NB4 (cell line): ENCODE measurements at regions not wholly inside any gene's neighbourhood (a gene's known extent, or its start where the extent isn't known, plus 50 kb on each side); places are given as distances from the start of the nearest gene placed in this dataset.

Source experiments
- CTCF ChIP-seq: IDR thresholded peaks from one replicate; pipeline ENCODE4 v1.5.1; 2012; ENCODE audit warnings: low read depth, low read length
- MYC ChIP-seq: IDR thresholded peaks from 2 replicates; pipeline ENCODE4 v1.6.1; 2011; ENCODE audit warnings: low read depth, low read length

GRCh38 chr9:79470954-79471353, 100.8 kb upstream of the TLE4 start:
- TF ChIP-seq MYC (no peak), CTCF (no peak)
